H1 (cell line): ENCODE measurements at regions not wholly inside any gene's neighbourhood (a gene's known extent, or its start where the extent isn't known, plus 50 kb on each side); places are given as distances from the start of the nearest gene placed in this dataset.

ENCODE experiments used
- CTBP2 ChIP-seq: IDR thresholded peaks from 2 replicates; pipeline ENCODE4 v1.7.0; 2011; ENCODE audit warnings: borderline replicate concordance, mild to moderate bottlenecking, moderate library complexity, mixed read lengths, low read length; ENCODE audit not compliant: insufficient read depth, insufficient read length
- EP300 ChIP-seq, 2 experiments: IDR thresholded peaks; 1 replicate in 1 of 2; 2 replicates in 1 of 2; pipeline ENCODE4 v1.6.1; 2011 to 2012; ENCODE audit warnings: low read depth in 2 of 2, low read length in 2 of 2, mild to moderate bottlenecking in 2 of 2, borderline replicate concordance in 1 of 2, inconsistent platforms in 1 of 2, moderate library complexity in 1 of 2
- GTF2F1 ChIP-seq: IDR thresholded peaks from 2 replicates; pipeline ENCODE4 v1.6.1; 2012; ENCODE audit warnings: low read depth, low read length, improper control_type of control experiment, borderline replicate concordance
- MAX ChIP-seq: IDR thresholded peaks from 2 replicates; pipeline ENCODE4 v1.6.1; 2012; ENCODE audit warnings: inconsistent platforms
- USF2 ChIP-seq: IDR thresholded peaks from 2 replicates; pipeline ENCODE4 v1.6.1; 2011; ENCODE audit warnings: low read length, improper control_type of control experiment

GRCh38 chr9:73090214-73090613 is 61.5 kb upstream of the ANXA1 start (continued):
- TF ChIP-seq EP300 (IDR thresholded peaks at IDR 0.05; ENCODE audit: borderline replicate concordance in 1 of 2, low read depth in 2 of 2, low read length in 2 of 2) (no peak), USF2 (no peak), CTBP2 (no peak), MAX (no peak), GTF2F1 (no peak)
